ENCODE measurements at regions not wholly inside any gene's neighbourhood (a gene's known extent, or its start where the extent isn't known, plus 50 kb on each side); places are given as distances from the start of the nearest gene placed in this dataset.
"Not testable (repeated sequence)": the region's sequence is repeated elsewhere in the genome, so short reads cannot be mapped to it uniquely, and the experiment has no call there.

- not testable (repeated sequence) for TF ChIP-seq CTCF (IDR thresholded peaks at IDR 0.05); EZH2 (IDR thresholded peaks at IDR 0.05; ENCODE audit: borderline replicate concordance, insufficient read depth, low read depth, low read length, poor library complexity, severe bottlenecking)
These were observed 111.6 kb upstream of the FOXD4L5 start for GRCh38 chr9:65396601-65397000.

Data from B cell (primary cell).